Heart left ventricle (tissue), 13 donors: ENCODE measurements at regions not wholly inside any gene's neighbourhood (a gene's known extent, or its start where the extent isn't known, plus 50 kb on each side); places are given as distances from the start of the nearest gene placed in this dataset.

Experiments
- CTCF ChIP-seq, 12 donors: fragments of 200-600 bp; sonication (generic) in 4 of 12; IDR thresholded peaks; one replicate each; pipeline versions ENCODE4 v1.5.0 to v1.8.0; 2018 to 2022; ENCODE audit warnings: antibody characterized with exemption in 12 of 12, mild to moderate bottlenecking in 5 of 12
- POLR2A ChIP-seq, 2 donors: fragments of 450-650 bp; IDR thresholded peaks; one replicate each; pipeline ENCODE4 v1.6.1; 2017; ENCODE audit warnings: antibody characterized with exemption in 2 of 2, mild to moderate bottlenecking in 2 of 2, moderate library complexity in 2 of 2
- donor health status: ischemic (EF 13 %, LVEDD 7.1; RV severe dilation, severe dysfunction).
- donor health status: DM: no; HTN: yes; CAD: no.
- donor health status: DM: no; HTN: no; CAD: no.
- donor health status: ischemic (EF 25% LVEDD 6.9; RV normal size, moderate dysfunction).
- donor health status: ischemic (EF 25% LVEDD 5.7; RV mildly dilated, moderate dysfunction).
- donor health status: ischemic (EF 35%, LVEDD 5.7; RV mildly dilated, moderate dysfunction).
- donor health status: nonischemic (EF 11% LVEDD 7.7; RV severe dilation, severe dysfunction).
- donor health status: DM: yes; HTN: yes; CAD: no.
- donor health status: PGD.
- donor health status: ischemic (EF 29% LVEDD 5.4; RV normal size, mild dysfunction).
- donor health status: nonischemic (EF 23%, LVEDD 6.1; RV moderate dilation, normal function).

GRCh38 chr5:33203931-33204330 is 236.8 kb upstream of the TARS1 start:
- TF ChIP-seq CTCF (IDR thresholded peaks at IDR 0.05) (no peak), POLR2A (IDR thresholded peaks at IDR 0.05) (no peak)
